ENCODE measurements at regions not wholly inside any gene's neighbourhood (a gene's known extent, or its start where the extent isn't known, plus 50 kb on each side); places are given as distances from the start of the nearest gene placed in this dataset.

GRCh38 chr12:114767906-114768722 lies 84.1 kb upstream of the TBX3 start:
- DNase-seq (no peak), ATAC-seq (no peak)
- ChIA-PET CTCF (no interaction called here), POLR2A (no interaction called here)
- intact Hi-C loops (cut with micrococcal nuclease) = no loop called here
- no peaks in the 10 kb centered on the region for H3K27me3 Mint-ChIP-seq
- TF ChIP-seq CTCF (IDR thresholded peaks at IDR 0.05) = no peak
- no peak overlapping the region for H3K27ac Mint-ChIP-seq
- no peaks in the 10 kb centered on the region for H3K36me3 Mint-ChIP-seq (ENCODE audit: low read depth)
- H3K9me3 Mint-ChIP-seq = no peaks in the 10 kb centered on the region
- no peaks in the 10 kb centered on the region for H3K4me1 Mint-ChIP-seq (ENCODE audit: low read depth)
- H3K4me3 Mint-ChIP-seq = no peak overlapping the region

GRCh38 chr12:114767084-114767760 lies 83.2 kb upstream of the TBX3 start:
- TF ChIP-seq CTCF (IDR thresholded peaks at IDR 0.05) = no peak
- POLR2A ChIA-PET = no interaction called here
- no peaks in the 10 kb centered on the region for H3K27me3 Mint-ChIP-seq
- no peaks in the 10 kb centered on the region for H3K4me1 Mint-ChIP-seq (ENCODE audit: low read depth)
- ATAC-seq (no peak), DNase-seq (no peak)
- H3K9me3 Mint-ChIP-seq = no peaks in the 10 kb centered on the region
- H3K36me3 Mint-ChIP-seq (ENCODE audit: low read depth) = no peaks in the 10 kb centered on the region
- CTCF ChIA-PET = no interaction called here
- intact Hi-C loops (cut with micrococcal nuclease) = no loop called here
- H3K4me3 Mint-ChIP-seq = no peak overlapping the region
- no peak overlapping the region for H3K27ac Mint-ChIP-seq

GRCh38 chr12:114765960-114766691 lies 82.2 kb upstream of the TBX3 start:
- H3K27ac Mint-ChIP-seq = no peak overlapping the region
- H3K4me1 Mint-ChIP-seq (ENCODE audit: low read depth) = no peaks in the 10 kb centered on the region
- TF ChIP-seq CTCF (IDR thresholded peaks at IDR 0.05) = no peak
- POLR2A ChIA-PET = no interaction called here
- no peak for DNase-seq
- CTCF ChIA-PET = no interaction called here
- no peaks in the 10 kb centered on the region for H3K9me3 Mint-ChIP-seq
- no peak for ATAC-seq
- intact Hi-C loops (cut with micrococcal nuclease) = no loop called here
- no peak overlapping the region for H3K4me3 Mint-ChIP-seq
- H3K36me3 Mint-ChIP-seq (ENCODE audit: low read depth) = no peaks in the 10 kb centered on the region
- no peaks in the 10 kb centered on the region for H3K27me3 Mint-ChIP-seq

- intact Hi-C loops (cut with micrococcal nuclease) = no loop called here
- H3K36me3 Mint-ChIP-seq (ENCODE audit: low read depth) = no peaks in the 10 kb centered on the region
- ATAC-seq (no peak), DNase-seq (no peak)
- H3K27ac Mint-ChIP-seq = no peak overlapping the region
- ChIA-PET POLR2A (no interaction called here), CTCF (no interaction called here)
- no peak for TF ChIP-seq CTCF (IDR thresholded peaks at IDR 0.05)
- no peaks in the 10 kb centered on the region for H3K4me1 Mint-ChIP-seq (ENCODE audit: low read depth)
- no peaks in the 10 kb centered on the region for H3K27me3 Mint-ChIP-seq
- no peak overlapping the region for H3K4me3 Mint-ChIP-seq
- no peaks in the 10 kb centered on the region for H3K9me3 Mint-ChIP-seq
Observed at GRCh38 chr12:114764510-114764909, 80.5 kb upstream of the TBX3 start.

Data from activated CD8-positive, alpha-beta T cell treated with anti-CD3 and anti-CD28 coated beads for 36 hours (primary cell).